ENCODE measurements at regions not wholly inside any gene's neighbourhood (a gene's known extent, or its start where the extent isn't known, plus 50 kb on each side); places are given as distances from the start of the nearest gene placed in this dataset.

DNA sequence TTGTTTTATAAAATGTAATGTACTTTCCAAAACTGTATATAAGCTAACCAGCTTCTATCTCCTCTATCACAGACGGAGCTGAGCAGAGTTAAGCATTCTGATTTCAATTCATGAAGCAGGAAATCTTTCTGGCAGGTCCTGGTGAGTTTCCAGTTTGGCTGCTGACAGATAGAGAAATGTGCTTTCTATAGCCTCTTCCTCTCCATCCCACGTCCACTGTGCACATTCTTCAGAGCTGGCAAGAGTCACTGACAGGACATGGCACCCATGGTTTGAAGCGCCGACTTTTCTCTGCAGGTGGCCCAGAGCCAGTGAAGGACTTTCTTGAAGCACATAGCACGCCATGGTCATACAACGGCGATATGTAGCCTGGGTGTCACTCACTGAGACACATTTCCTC is 52.3 kb upstream of the POU2F1 start:
- ATAC-seq = no peak
- Mint-ChIP-seq H3K36me3 (no peaks in the 10 kb centered on the region), H3K9me3 (no peaks in the 10 kb centered on the region), H3K27ac (no peak overlapping the region)
- no peak for DNase-seq (ENCODE audit: low spot score in 2 of 2)

DNA sequence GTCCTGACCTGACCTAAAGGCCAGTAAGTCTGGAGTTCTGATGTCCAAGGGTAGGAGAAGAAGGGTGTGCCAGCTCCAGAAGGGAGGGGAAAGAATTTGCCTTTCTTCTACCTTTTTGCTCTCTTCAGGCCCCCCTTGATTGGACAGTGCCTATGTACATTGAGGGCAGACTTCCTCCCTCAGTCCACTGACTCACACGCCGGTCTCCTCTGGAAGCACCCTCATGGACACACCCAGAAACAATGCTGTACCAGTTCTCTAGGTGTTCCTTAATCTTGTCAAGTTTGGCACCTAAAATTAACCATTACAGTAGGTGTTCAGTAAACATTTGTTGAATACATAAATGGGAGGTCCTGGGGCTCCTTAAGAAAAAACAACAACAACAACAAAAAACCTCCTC is 51.0 kb upstream of the POU2F1 start:
- Mint-ChIP-seq H3K36me3 (no peaks in the 10 kb centered on the region), H3K9me3 (no peaks in the 10 kb centered on the region), H3K27ac (no peak overlapping the region)
- DNase-seq (ENCODE audit: low spot score in 2 of 2) (no peak), ATAC-seq (no peak)

Data from activated naive CD4-positive, alpha-beta T cell treated with anti-CD3 and anti-CD28 coated beads, Interleukin-2, amount 50 U/mL, for 72 hours (primary cell).